ENCODE measurements at regions not wholly inside any gene's neighbourhood (a gene's known extent, or its start where the extent isn't known, plus 50 kb on each side); places are given as distances from the start of the nearest gene placed in this dataset.

DNA sequence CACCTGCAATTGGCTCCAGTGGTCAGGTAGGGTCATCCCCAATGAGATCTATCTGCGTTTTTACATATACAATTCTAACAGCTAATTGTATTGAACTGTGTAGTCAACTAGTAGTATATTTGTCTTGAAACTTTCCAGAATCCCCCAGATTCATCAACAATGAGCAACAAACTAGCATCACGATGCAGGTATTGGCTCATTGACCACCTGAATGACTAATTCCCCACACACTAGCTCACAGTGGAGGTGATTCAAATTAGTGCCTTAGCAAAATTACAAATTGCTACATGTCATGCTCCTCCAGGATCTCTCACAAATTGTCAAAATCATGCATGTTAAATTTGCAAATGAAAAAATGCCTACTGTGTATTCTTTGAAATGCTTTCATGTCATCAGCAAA is 62.8 kb upstream of the MPHOSPH6 start:
- Mint-ChIP-seq H3K4me3 (no peak overlapping the region), H3K4me1 (no peaks in the 10 kb centered on the region), H3K9me3 (no peaks in the 10 kb centered on the region), H3K27ac (no peak overlapping the region), H3K27me3 (peaks cover 5 to 36% of the 10 kb centered on the region in 2 donors), H3K36me3 (no peaks in the 10 kb centered on the region)
- Histone ChIP-seq H3K9me3 (ENCODE audit: low read length) (no peaks in the 10 kb centered on the region), H3K27me3 (ENCODE audit: insufficient read depth, low read length, poor library complexity, severe bottlenecking) (no peaks in the 10 kb centered on the region), H3K36me3 (ENCODE audit: insufficient read depth, low read length) (no peaks in the 10 kb centered on the region), H3K4me3 (ENCODE audit: low read length) (no peak overlapping the region), H3K4me1 (ENCODE audit: insufficient read depth, low read length) (no peaks in the 10 kb centered on the region), H3K27ac (ENCODE audit: low read depth, low read length) (no peak overlapping the region)
- CTCF ChIA-PET: no interaction called here
- no peak for DNase-seq
- POLR2A ChIA-PET: no interaction called here

- H3K27me3 Mint-ChIP-seq: peaks cover 5 to 28% of the 10 kb centered on the region in 2 donors
- Histone ChIP-seq H3K9me3 (ENCODE audit: low read length) (no peaks in the 10 kb centered on the region), H3K4me1 (ENCODE audit: insufficient read depth, low read length) (no peaks in the 10 kb centered on the region), H3K4me3 (ENCODE audit: low read length) (no peak overlapping the region), H3K36me3 (ENCODE audit: insufficient read depth, low read length) (no peaks in the 10 kb centered on the region), H3K27ac (ENCODE audit: low read depth, low read length) (no peak overlapping the region), H3K27me3 (ENCODE audit: insufficient read depth, low read length, poor library complexity, severe bottlenecking) (no peaks in the 10 kb centered on the region)
- ChIA-PET CTCF (interaction anchor here (1.0 to 1.8 kb wide), 5 partner anchors 15 to 345 kb away, joined by 3 to 6 read pairs (median 5); no protein-coding TSS in a partner anchor), POLR2A (no interaction called here)
- no peaks in the 10 kb centered on the region for H3K36me3 Mint-ChIP-seq
- no peak overlapping the region for H3K4me3 Mint-ChIP-seq
- no peak overlapping the region for H3K27ac Mint-ChIP-seq
- H3K9me3 Mint-ChIP-seq: no peaks in the 10 kb centered on the region
- no peaks in the 10 kb centered on the region for H3K4me1 Mint-ChIP-seq
- no peak for DNase-seq
Observed at GRCh38 chr16:82231008-82231787, 61.2 kb upstream of the MPHOSPH6 start.

DNA sequence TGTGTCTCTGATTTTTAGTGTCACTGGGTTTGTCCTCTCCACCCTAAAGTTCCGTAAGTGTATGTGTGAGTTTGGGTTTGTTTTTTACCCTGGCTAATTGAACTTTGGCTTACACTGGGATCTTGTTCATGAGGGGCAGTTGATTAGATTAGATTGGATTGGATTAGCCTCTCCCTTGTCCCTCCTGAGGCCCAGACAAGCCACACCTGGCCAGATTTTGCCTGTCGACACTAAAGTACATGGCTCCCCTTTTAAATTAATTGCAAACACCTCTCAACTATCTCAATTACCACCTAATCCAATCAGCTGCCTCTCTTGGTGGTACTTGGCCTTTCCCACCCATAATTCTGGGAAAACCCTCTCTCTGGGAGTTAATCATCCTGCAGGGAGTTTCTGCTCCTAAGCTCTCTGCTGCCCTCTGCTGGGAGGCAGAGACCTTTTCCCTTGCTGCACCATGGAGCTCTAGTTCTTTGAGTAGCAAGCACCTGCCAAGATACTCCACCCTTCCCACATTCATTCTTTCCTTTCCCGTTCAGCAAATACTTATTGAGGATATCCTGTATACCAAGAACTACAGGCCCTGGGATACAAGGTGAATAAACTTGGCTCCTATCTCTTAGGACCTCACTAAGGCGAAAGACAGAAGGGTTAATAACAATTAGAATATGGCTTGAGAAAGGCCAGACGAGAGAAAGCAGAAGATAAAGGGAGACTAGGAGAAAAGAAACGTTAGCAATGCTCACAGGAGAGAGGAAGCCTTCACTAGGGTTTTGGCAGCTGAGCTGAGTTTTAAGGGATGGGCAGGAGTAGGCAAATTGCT is 60.0 kb upstream of the MPHOSPH6 start:
- Histone ChIP-seq H3K9me3 (ENCODE audit: low read length) (no peaks in the 10 kb centered on the region), H3K36me3 (ENCODE audit: insufficient read depth, low read length) (no peaks in the 10 kb centered on the region), H3K4me1 (ENCODE audit: insufficient read depth, low read length) (no peaks in the 10 kb centered on the region), H3K27ac (ENCODE audit: low read depth, low read length) (no peak overlapping the region), H3K4me3 (ENCODE audit: low read length) (no peak overlapping the region), H3K27me3 (ENCODE audit: insufficient read depth, low read length, poor library complexity, severe bottlenecking) (no peaks in the 10 kb centered on the region)
- Mint-ChIP-seq H3K27ac (no peak overlapping the region), H3K36me3 (no peaks in the 10 kb centered on the region), H3K4me1 (no peaks in the 10 kb centered on the region), H3K27me3 (peaks cover 5 to 33% of the 10 kb centered on the region in 2 donors), H3K4me3 (no peak overlapping the region), H3K9me3 (no peaks in the 10 kb centered on the region)
- peak; percentile 25 to 60 (median 42) for DNase-seq
- ChIA-PET CTCF (interaction anchor here (0.7 to 1.8 kb wide), 11 partner anchors 11 to 344 kb away, joined by 3 to 6 read pairs (median 3); no protein-coding TSS in a partner anchor), POLR2A (no interaction called here)

DNA sequence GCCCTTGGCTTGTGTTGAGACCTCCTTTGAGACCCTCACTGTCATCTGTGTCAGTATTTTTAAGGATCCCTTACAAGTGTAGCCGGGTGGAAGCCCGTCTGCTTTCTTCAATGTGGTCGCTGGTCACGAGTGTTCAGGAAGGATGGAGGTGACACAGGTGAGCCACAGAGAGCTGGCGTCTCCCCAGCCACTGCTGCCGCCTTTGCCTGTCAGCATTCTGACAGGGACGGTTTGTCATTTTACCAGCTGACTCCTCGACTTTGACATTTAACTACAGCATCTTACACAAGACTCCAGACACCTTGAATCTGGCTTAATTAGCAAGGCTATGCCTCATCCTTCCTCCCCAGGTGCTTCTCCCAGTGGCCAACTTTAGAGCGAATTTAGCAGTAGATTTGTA is 56.3 kb upstream of the MPHOSPH6 start:
- Histone ChIP-seq H3K27me3 (ENCODE audit: insufficient read depth, low read length, poor library complexity, severe bottlenecking) (no peaks in the 10 kb centered on the region), H3K27ac (ENCODE audit: low read depth, low read length) (no peak overlapping the region), H3K4me3 (ENCODE audit: low read length) (no peak overlapping the region), H3K36me3 (ENCODE audit: insufficient read depth, low read length) (no peaks in the 10 kb centered on the region), H3K9me3 (ENCODE audit: low read length) (no peaks in the 10 kb centered on the region), H3K4me1 (ENCODE audit: insufficient read depth, low read length) (no peaks in the 10 kb centered on the region)
- DNase-seq: no peak
- Mint-ChIP-seq H3K4me3 (no peak overlapping the region), H3K27me3 (peaks cover 5 to 26% of the 10 kb centered on the region in 2 donors), H3K9me3 (no peaks in the 10 kb centered on the region), H3K4me1 (no peaks in the 10 kb centered on the region), H3K27ac (no peak overlapping the region), H3K36me3 (no peaks in the 10 kb centered on the region)
- ChIA-PET POLR2A (no interaction called here), CTCF (no interaction called here)

- no peaks in the 10 kb centered on the region for H3K9me3 Mint-ChIP-seq
- Histone ChIP-seq H3K36me3 (ENCODE audit: insufficient read depth, low read length) (no peaks in the 10 kb centered on the region), H3K4me3 (ENCODE audit: low read length) (no peak overlapping the region), H3K9me3 (ENCODE audit: low read length) (no peaks in the 10 kb centered on the region), H3K4me1 (ENCODE audit: insufficient read depth, low read length) (no peaks in the 10 kb centered on the region), H3K27me3 (ENCODE audit: insufficient read depth, low read length, poor library complexity, severe bottlenecking) (no peaks in the 10 kb centered on the region), H3K27ac (ENCODE audit: low read depth, low read length) (no peak overlapping the region)
- no peaks in the 10 kb centered on the region for H3K36me3 Mint-ChIP-seq
- H3K27me3 Mint-ChIP-seq: peaks cover 5 to 15% of the 10 kb centered on the region in 2 donors
- ChIA-PET POLR2A (no interaction called here), CTCF (no interaction called here)
- H3K27ac Mint-ChIP-seq: no peak overlapping the region
- DNase-seq: no peak
- no peak overlapping the region for H3K4me3 Mint-ChIP-seq
- H3K4me1 Mint-ChIP-seq: no peaks in the 10 kb centered on the region
Observed at GRCh38 chr16:82224821-82225220, 54.8 kb upstream of the MPHOSPH6 start.

DNA sequence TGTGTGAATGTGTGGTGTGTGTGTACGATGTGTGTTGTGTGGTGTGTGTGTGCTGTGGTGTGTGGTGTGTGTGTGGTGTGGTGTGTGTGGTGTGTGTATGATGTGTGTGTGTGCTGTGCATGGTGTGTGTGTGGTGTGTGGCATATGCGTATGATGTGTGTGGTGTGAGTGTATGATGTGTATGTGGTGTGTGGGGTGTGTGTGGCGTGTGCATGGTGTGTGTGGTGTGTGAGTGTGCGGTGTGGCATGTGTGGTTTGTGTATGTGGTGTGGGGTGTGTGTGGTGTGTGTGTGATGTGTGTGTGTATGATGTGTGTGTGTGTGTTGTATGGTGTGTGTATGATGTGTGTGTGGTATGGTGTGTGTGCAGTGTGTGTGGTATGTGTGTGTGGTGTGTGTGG is 50.5 kb upstream of the MPHOSPH6 start:
- ChIA-PET POLR2A (no interaction called here), CTCF (no interaction called here)
- Mint-ChIP-seq H3K9me3 (no peaks in the 10 kb centered on the region), H3K27me3 (peaks cover 0 to 21% of the 10 kb centered on the region in 2 donors), H3K4me3 (no peak overlapping the region), H3K36me3 (no peaks in the 10 kb centered on the region), H3K27ac (no peak overlapping the region), H3K4me1 (no peaks in the 10 kb centered on the region)
- H3K9me3 ChIP-seq (ENCODE audit: low read length): no peaks in the 10 kb centered on the region
- no peaks in the 10 kb centered on the region for H3K27me3 ChIP-seq (ENCODE audit: insufficient read depth, low read length, poor library complexity, severe bottlenecking)
- no peak overlapping the region for H3K27ac ChIP-seq (ENCODE audit: low read depth, low read length)
- H3K4me1 ChIP-seq (ENCODE audit: insufficient read depth, low read length): no peaks in the 10 kb centered on the region
- no peak for DNase-seq
- no peaks in the 10 kb centered on the region for H3K36me3 ChIP-seq (ENCODE audit: insufficient read depth, low read length)
- H3K4me3 ChIP-seq (ENCODE audit: low read length): no peak overlapping the region
